GM12892 (cell line): ENCODE measurements at regions not wholly inside any gene's neighbourhood (a gene's known extent, or its start where the extent isn't known, plus 50 kb on each side); places are given as distances from the start of the nearest gene placed in this dataset.

ENCODE experiments used
- POLR2A ChIP-seq: IDR thresholded peaks from 2 replicates; pipeline ENCODE4 v1.6.1; 2011; ENCODE audit warnings: low read depth, low read length, control low read depth
- POLR2AphosphoS5 ChIP-seq: IDR thresholded peaks from 2 replicates; pipeline ENCODE4 v1.6.1; 2011; ENCODE audit warnings: low read depth, low read length, control low read depth
- TAF1 ChIP-seq: IDR thresholded peaks from 2 replicates; pipeline ENCODE4 v1.6.1; 2011; ENCODE audit warnings: low read depth, mild to moderate bottlenecking, control low read depth, low read length, borderline replicate concordance

- TF ChIP-seq POLR2AphosphoS5 (no peak), POLR2A (no peak), TAF1 (no peak)
Observed at GRCh38 chr3:95399585-95399984, 1336.7 kb downstream of the NSUN3 start.
